Glutamatergic neuron (in vitro differentiated cells): ENCODE measurements at regions not wholly inside any gene's neighbourhood (a gene's known extent, or its start where the extent isn't known, plus 50 kb on each side); places are given as distances from the start of the nearest gene placed in this dataset.

Experiments used
- DNase-seq: peaks from one replicate; pipeline ENCODE4 v3.0.0; 2022
- H3K27ac Mint-ChIP-seq: one replicate; pipeline ENCODE4 v1.8.0; 2020; ENCODE audit warnings: mild to moderate bottlenecking, mixed read lengths, inconsistent platforms; ENCODE audit not compliant: unreplicated experiment
- H3K27me3 Mint-ChIP-seq: one replicate; pipeline ENCODE4 v1.8.0; 2020; ENCODE audit warnings: mild to moderate bottlenecking, moderate library complexity, mixed read lengths, inconsistent platforms; ENCODE audit not compliant: unreplicated experiment
- H3K36me3 Mint-ChIP-seq: one replicate; pipeline ENCODE4 v1.8.0; 2020; ENCODE audit warnings: mild to moderate bottlenecking, mixed read lengths, inconsistent platforms; ENCODE audit not compliant: unreplicated experiment
- H3K4me1 Mint-ChIP-seq: one replicate; pipeline ENCODE4 v1.8.0; 2020; ENCODE audit warnings: mild to moderate bottlenecking, low read depth, mixed read lengths, inconsistent platforms; ENCODE audit not compliant: unreplicated experiment
- H3K4me3 Mint-ChIP-seq: one replicate; pipeline ENCODE4 v1.8.0; 2020; ENCODE audit warnings: mild to moderate bottlenecking, mixed read lengths, inconsistent platforms; ENCODE audit not compliant: unreplicated experiment
- H3K9me3 Mint-ChIP-seq: one replicate; pipeline ENCODE4 v1.8.0; 2020; ENCODE audit warnings: mild to moderate bottlenecking, moderate library complexity, mixed read lengths, inconsistent platforms; ENCODE audit not compliant: unreplicated experiment
- TF ChIP-seq, protein P1 (sequence below): fragments of 200-600 bp; sonication (generic); IDR thresholded peaks from one replicate; pipeline ENCODE4 v1.5.0; 2021; ENCODE audit not compliant: partially characterized antibody, unreplicated experiment

DNA sequence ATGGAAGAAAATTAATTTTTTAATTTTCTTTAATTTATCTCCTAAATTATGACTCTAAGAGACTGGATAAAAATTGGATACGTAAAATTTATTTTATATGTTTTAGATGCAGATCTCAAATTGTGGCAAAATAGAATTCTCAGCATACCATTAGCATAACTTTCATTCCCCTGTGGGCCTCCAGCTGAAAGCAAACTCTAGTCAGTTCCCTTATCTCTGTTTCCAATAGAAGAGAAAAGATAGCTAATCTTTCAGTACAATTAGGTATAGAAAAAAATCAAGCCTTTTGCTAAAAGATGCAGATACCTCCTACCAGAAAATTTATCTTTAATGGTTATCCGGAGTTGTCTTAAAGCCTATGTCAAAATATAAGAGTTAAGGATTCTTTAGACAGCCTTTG lies 1530.6 kb downstream of the EFNA5 start:
- H3K9me3 Mint-ChIP-seq, result no peaks in the 10 kb centered on the region
- no peak overlapping the region for H3K4me3 Mint-ChIP-seq
- TF ChIP-seq, protein P1, sequence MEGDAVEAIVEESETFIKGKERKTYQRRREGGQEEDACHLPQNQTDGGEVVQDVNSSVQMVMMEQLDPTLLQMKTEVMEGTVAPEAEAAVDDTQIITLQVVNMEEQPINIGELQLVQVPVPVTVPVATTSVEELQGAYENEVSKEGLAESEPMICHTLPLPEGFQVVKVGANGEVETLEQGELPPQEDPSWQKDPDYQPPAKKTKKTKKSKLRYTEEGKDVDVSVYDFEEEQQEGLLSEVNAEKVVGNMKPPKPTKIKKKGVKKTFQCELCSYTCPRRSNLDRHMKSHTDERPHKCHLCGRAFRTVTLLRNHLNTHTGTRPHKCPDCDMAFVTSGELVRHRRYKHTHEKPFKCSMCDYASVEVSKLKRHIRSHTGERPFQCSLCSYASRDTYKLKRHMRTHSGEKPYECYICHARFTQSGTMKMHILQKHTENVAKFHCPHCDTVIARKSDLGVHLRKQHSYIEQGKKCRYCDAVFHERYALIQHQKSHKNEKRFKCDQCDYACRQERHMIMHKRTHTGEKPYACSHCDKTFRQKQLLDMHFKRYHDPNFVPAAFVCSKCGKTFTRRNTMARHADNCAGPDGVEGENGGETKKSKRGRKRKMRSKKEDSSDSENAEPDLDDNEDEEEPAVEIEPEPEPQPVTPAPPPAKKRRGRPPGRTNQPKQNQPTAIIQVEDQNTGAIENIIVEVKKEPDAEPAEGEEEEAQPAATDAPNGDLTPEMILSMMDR, result no peak
- H3K27me3 Mint-ChIP-seq, result no peaks in the 10 kb centered on the region
- no peak overlapping the region for H3K27ac Mint-ChIP-seq
- no peak for DNase-seq
- no peaks in the 10 kb centered on the region for H3K36me3 Mint-ChIP-seq
- peaks cover 9% of the 10 kb centered on the region for H3K4me1 Mint-ChIP-seq

DNA sequence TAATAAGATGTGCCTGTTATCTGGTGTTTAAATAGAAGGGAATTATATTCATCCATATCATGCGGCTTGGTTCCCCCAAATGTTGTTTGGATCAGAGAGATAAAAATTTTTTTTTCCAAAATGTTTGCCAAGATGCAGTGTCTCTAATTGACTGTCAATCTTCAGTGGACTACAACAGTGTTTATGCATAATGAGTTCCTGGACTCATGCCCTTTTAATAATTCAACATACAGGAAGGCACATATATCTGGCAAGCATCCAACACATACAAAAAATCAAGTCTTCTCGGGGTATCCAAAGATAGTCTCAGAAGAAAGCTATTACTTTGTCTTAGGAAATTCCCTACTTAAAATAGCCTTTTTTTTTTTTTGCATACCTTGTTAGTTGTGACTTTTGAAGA lies 1534.7 kb downstream of the EFNA5 start:
- Mint-ChIP-seq H3K4me3 (no peak overlapping the region), H3K4me1 (peaks cover 14% of the 10 kb centered on the region), H3K9me3 (no peaks in the 10 kb centered on the region), H3K27me3 (no peaks in the 10 kb centered on the region), H3K36me3 (no peaks in the 10 kb centered on the region), H3K27ac (peak overlapping the region; percentile 30)
- DNase-seq, result no peak
- TF ChIP-seq, protein P1, result no peak

DNA sequence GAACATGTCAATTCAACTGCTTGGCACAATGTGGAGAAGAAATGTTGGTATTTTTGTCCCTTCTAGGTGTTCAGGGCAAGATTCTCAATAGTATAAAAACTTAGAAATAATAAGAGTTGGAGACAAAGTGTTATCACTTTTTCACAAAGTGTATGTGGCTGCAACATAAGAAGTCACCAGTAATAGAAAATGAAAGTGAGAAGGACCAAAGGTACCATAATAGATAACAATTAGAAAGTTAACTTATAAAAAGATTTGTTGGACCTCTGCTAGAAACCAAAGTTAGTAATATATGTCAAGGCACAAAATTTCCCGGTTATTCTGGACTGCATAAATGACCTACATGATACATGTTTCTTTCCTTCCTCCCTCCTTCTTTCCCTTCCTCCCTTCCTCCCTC lies 1535.3 kb downstream of the EFNA5 start:
- TF ChIP-seq, protein P1, result no peak
- no peaks in the 10 kb centered on the region for H3K36me3 Mint-ChIP-seq
- H3K4me3 Mint-ChIP-seq, result no peak overlapping the region
- H3K27ac Mint-ChIP-seq, result no peak overlapping the region
- H3K4me1 Mint-ChIP-seq, result peaks cover 14% of the 10 kb centered on the region
- no peak for DNase-seq
- no peaks in the 10 kb centered on the region for H3K27me3 Mint-ChIP-seq
- no peaks in the 10 kb centered on the region for H3K9me3 Mint-ChIP-seq

DNA sequence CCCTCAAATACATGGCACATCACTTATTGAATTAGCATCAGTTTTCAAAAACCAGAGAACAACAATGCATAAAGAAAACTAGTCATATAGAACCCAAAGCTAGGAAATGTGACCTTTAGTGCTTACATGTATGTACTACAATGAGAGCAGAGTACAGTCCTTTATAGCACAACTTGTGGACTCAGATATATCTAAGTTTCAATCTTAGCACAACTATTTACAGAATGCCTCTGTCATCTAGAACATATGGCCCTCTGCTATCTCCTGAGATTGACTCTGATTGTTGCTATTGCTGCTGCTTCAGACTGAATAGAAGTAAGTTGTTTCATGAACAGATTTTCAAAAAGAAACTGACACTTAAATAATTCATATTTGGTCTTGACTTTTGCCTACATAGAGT lies 1536.2 kb downstream of the EFNA5 start:
- TF ChIP-seq, protein P1, result no peak
- Mint-ChIP-seq H3K4me1 (peaks cover 14% of the 10 kb centered on the region), H3K4me3 (no peak overlapping the region), H3K27ac (no peak overlapping the region), H3K9me3 (no peaks in the 10 kb centered on the region), H3K36me3 (no peaks in the 10 kb centered on the region), H3K27me3 (no peaks in the 10 kb centered on the region)
- no peak for DNase-seq

DNA sequence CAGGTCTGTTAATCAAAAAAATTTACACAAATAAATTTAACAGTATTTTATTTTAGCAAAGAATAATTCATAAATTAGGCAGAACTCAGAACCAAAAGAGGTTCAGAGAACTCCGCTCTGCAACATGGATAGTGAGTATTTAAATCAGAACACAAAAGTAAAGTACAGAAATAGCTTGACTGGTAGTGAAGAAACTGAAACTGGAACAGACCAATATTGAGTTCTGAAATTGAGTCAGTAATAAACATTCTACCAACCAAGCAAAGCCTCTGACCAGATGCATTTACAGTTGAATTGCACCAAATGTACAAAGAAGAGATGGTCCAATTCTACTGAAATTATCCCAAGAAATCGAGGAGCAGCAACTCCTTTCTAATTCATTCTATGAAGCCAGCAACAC lies 1542.8 kb downstream of the EFNA5 start:
- H3K4me1 Mint-ChIP-seq, result no peaks in the 10 kb centered on the region
- no peak overlapping the region for H3K4me3 Mint-ChIP-seq
- no peaks in the 10 kb centered on the region for H3K27me3 Mint-ChIP-seq
- no peaks in the 10 kb centered on the region for H3K9me3 Mint-ChIP-seq
- no peak for DNase-seq
- TF ChIP-seq, protein P1, result no peak
- H3K27ac Mint-ChIP-seq, result no peak overlapping the region
- no peaks in the 10 kb centered on the region for H3K36me3 Mint-ChIP-seq
